Fibroblast of skin of left quadriceps (primary cell): ENCODE measurements at regions not wholly inside any gene's neighbourhood (a gene's known extent, or its start where the extent isn't known, plus 50 kb on each side); places are given as distances from the start of the nearest gene placed in this dataset.
A peak's percentile ranks its signal among the peaks of the same experiment; 100 is the strongest.
"Not testable (repeated sequence)": the region's sequence is repeated elsewhere in the genome, so short reads cannot be mapped to it uniquely, and the experiment has no call there.

Experiments used
- DNase-seq, 2 experiments: peaks; one replicate each; pipeline ENCODE4 v3.0.0-alpha.2; 2013; ENCODE audit warnings: low read depth in 2 of 2

DNA sequence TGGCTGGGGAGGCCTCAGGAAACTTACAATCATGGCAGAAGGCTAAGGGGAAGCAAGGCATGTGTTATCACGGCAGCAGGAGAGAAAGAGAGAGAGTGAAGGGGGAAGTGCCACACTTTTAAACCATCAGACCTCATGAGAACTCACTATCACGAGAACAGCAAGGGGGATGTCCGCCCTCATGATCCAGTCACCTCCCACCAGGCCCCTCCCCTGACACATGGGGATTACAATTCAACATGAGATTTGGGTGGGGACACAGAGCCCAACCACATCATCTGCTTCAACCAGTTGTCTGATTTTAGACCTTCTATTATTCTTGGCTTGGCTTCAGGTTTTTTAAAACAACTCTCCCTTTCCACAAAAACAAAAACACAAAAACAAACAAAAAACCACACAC lies 93.7 kb upstream of the BASP1 start:
- not testable (repeated sequence) for DNase-seq

DNA sequence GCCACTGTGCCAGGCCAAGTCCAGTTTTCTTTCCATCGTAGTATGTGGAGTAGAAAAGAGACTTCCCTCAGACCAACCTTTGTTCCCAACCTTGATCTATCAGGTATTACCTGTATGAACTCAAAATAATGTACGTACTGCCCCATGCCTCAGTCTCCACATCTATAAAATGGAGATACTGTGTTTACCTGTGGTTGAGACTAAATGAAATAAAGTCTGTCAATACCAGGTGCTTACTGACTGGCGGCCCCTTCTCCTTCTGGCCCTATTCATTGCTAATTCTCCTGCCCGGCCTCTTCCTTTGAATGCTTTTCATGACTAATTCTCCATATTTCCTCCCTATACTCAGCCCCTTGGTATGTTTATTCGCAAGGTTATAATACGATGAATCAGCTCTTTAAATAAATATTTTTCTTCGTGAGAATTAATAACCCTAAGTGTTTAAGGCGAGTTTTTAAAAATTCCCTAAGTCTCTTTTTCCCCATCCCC lies 89.6 kb upstream of the BASP1 start:
- DNase-seq, result peak; percentile 77 to 78

DNA sequence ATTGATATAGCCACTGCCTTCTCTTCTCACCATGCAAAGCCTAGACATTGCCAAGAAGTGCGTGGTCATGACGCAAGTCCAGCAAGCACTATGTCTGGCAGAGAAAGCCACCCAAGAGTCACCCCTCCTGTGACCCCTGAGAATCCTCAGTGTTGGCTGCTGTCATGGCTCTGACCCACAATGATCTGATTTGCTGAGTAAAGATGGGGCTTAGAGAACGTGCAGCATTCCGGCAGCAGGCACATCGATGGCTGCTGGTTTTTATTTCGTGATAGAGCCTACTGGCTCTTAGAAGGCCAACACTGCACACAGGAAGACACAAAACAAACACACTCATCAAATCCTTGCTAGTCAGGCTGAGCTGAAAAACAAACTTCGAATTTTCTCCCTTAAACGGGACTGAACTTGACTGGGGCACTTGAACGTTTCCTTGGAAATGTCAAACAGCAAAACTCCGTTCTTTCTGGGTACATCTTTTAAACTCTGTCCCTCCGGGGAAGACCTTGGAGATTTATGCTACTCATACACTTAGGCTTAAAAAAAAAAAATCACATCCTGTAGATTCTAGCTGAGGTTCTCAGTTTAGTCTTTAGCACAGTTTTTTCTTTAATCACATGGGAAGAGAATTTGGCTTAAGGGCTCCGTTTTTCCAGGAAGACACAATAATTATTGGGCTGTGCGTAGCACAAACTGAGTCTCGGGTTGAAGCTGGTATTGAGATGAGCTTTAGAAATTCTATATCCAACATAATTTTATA lies 88.2 kb upstream of the BASP1 start:
- no peak for DNase-seq

DNA sequence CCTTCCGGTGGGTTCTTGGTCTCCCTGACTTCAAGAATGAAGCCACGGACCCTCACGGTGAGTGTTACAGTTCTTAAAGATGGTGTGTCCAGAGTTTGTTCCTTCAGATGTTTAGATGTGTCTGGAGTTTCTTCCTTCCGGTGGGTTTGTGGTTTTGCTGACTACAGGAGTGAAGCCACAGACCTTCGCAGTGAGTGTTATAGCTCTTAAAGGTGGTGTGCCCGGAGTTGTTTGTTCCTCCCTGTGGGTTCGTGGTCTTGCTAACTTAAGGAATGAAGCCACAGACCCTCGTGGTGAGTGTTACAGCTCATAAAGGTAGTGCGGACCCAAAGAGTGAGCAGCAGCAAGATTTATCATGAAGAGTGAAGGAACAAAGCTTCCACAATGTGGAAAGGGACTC lies 87.1 kb upstream of the BASP1 start:
- not testable (repeated sequence) for DNase-seq

DNA sequence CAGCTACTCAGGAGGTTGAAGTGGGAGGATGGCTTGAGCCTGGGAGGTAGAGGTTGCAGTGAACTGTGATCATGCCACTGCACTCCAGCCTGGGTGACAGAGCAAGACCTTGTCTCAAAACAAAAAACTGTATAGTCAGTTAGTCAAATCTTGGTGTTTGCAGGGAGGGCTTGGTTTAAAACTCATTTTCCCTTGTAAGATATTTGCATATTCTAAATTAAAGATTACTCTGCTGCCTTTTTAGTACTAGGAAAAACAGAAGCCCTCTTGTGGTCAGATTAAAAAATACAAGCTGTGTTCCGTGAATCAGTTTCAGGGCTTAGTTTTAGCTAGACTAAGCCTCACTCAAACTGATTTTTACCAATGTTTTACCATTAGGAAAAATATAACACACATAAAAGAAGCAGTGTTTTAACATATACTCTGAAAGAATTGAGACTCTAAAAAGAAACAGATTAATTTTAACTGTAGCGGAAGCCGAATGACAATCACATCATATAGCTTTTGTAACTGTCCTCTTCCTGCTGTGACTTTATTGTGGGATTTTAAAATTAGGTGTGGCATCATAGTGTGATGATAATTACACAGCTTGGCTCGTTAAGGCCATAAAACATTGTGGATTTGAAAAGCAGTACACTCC lies 84.9 kb upstream of the BASP1 start:
- DNase-seq, result no peak

DNA sequence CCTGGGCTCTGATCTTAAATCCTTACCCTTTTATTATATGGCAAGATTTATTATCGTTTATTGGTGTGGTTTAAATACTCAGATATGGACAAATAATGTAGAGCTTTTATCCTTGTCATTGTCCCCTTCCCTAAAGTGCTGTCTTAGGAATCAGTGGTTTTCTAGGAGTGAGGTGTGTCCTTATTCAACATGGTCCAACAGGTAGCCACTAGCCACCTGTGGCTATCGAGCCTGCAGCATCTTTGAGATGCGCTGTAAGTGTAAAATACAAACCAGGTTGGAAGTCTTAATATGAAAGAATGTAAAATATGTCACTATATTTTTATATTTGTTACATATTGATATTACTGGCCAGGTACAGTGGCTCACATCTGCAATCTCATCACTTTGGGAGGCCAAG lies 82.4 kb upstream of the BASP1 start:
- no peak for DNase-seq

DNA sequence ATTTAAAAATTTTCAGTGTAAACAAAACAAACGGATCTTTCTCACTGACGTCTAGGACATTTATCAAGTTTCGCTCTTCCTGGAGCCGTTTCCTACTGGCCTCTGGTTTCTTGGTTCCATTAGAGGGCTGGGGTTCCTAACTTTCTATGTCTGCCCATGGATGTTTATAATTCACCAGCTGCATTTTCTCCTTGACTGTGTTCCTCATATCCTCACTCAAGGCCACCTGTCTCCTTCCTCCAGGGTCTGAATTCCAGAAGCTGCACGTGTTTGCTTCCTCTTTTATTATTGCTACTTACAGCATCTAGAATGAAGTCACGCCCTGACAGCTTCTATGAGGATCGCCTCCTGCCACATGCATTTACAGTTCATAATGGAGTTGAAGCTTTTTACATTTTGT lies 74.1 kb upstream of the BASP1 start:
- no peak for DNase-seq

DNA sequence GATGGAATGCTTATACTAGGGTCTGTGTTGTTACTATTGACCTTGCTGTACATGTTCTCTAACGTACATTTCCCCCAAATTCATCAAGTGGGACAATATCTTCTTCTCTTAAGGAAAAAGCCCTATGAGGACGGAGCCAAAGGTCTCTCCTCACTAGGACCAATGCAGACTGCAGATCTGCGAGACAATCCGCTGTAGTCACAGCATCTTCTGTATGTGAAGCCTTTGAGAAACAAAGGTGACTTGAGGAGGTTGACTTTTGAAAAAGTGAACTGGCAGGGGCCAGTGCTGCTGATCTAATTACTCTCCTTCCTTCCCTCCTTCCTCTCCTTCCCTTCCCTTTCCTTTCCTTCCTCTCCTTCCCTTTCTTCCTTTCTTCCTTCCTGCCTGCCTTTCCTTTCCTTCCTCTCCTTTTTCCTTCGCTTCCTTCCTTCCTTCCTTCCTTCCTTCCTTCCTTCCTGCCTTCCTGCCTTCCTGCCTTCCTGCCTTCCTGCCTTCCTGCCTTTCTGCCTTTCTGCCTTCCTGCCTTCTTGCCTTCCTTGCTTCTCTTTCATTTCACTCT lies 71.1 kb upstream of the BASP1 start:
- DNase-seq, result no peak

DNA sequence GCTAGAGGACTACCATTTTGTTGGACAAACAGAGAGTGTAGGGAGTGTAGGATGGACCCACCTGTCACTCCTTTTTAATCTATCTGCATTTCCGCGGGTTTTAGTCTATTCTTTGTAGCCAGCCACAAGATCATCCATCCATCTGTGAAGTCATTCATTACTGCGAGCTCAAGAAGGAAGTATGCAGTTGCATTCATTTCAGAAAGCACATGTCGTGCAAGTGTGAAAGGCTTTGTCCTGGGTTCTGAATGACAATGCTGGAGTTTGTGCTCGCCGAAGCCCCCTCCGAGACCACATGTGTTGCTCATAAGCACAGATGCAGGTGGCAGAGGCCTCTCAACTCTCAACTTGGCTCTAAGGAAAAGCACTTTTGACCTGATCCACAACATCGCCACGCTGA lies 70.3 kb upstream of the BASP1 start:
- DNase-seq, result no peak

DNA sequence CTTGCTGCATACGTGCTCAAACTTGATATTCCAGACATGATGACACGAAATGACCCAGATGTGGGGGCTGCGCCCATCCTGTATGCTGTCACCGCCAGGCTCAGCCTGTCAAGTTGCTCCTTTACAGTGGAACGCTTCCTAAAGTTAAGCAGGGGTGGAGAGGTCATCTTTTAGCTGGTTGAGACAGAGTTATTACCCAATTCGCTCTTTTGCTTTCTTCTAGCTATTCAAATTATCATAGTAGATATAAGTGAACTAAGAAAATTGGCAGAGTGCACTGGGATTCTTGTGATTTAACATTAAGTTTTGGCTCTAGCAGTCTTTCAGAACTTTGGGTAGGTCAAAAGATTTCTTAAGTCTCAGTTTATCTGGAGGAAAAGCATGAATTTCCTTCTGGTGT lies 69.8 kb upstream of the BASP1 start:
- no peak for DNase-seq

DNA sequence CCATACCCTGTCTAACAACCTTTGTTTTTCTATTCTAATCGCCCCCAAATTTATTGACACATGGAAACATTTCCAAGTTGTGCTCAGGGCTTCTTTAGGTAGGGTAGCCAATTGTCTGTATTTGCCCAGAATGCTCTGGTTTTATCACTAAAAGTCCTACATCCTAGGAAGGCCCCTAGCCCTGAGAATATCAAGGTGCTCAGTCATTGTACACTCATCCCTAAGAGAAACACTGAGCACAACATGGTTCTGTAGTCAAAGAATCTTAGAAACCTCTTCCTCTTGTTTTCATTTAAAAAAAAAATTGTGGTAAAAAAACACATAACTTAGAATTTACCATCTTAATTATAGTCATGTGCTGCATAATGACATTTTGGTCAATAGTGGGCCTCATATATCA lies 69.0 kb upstream of the BASP1 start:
- no peak for DNase-seq

DNA sequence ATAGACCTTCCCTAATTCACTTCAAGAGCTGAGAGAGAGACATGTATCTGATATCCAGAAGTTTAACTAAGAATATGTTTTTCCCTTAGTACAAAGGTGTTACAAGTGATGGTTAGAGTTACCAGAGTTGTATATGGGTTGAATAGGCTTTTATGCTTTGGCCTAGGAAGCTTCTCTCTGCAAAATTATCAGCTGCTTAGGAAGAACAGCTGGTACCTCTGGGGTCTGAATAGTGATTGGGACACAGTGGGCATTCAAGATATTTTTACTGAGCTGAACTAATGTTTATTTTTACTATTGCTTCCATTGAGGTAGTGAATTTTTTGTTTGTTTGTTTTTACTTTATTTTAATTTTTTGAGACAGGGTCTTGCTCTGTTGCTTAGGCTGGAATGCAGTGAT lies 67.6 kb upstream of the BASP1 start:
- no peak for DNase-seq

DNA sequence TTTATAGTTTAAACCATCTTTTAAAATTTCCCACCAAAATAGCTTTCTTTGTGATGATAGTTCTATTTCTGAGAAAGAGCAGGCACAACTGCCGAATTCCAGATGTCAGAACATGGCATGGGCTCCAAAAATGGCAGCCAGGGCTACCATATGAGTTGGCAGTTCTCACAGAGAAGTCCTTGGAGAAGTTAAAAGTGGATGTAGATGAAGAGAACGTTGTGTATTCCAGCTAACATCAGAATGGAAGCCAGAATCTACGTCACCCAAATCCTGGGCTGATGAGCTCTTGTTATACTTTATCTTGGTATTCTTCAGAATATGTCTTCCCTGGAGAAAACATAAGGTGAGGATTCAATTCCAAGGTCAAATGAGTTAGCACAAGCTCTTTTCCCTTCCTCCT lies 66.9 kb upstream of the BASP1 start:
- no peak for DNase-seq

DNA sequence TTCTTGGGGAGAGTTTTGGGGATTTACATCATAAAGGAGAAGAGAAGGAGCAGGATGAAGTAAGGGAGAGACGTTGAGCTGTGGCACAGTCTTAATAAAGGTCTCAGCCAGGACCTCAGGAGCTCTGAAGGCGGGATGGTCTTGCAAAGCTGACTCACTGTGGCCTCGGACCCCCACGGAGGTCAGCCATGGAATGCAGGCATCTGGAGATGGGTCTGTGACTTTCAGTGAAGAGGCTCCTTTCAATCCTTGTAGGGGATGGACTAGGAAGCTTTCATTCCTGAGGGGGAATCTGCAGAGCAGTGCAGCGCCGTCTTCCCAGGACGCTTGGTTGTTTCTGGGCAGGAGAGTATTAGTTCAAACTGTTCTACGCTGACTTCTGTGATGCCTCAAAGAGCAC lies 65.7 kb upstream of the BASP1 start:
- no peak for DNase-seq

DNA sequence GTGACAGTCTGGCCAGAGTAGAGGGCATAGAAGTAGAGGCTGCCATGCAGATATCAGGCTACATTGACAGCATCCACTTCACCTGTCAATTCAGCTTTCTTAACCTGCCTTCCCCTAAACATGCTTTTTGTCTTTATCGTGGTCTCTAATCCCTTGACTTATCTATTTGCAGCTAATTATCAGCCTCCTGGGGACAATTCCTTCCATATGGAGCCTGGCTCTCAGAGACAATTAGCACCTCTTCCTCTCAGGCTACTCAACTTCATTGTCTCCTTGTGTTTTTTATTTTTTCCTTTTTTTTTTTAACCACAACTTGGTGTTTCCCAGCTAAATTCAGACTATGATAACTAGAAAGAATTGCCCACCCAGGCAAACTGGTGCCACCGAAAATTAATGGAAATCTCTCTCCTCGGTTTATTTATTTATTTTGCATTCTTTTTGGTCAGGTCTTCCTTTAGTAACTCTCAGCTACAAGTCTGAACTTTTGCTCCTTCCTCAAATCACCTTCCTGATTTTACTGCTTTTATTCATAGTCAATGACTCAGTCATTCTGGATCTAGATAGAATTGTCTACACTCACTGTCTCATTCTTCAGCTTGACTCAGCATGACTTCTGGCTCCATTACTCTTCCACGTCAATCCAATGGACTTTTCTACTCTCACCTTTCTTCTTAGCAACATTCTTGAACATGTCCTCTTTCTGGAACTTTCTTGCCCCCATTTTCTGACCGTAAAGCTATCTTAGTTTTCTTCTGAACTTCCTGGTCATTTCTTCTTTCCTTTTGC lies 63.0 kb upstream of the BASP1 start:
- peak; percentile 24 to 29 for DNase-seq

DNA sequence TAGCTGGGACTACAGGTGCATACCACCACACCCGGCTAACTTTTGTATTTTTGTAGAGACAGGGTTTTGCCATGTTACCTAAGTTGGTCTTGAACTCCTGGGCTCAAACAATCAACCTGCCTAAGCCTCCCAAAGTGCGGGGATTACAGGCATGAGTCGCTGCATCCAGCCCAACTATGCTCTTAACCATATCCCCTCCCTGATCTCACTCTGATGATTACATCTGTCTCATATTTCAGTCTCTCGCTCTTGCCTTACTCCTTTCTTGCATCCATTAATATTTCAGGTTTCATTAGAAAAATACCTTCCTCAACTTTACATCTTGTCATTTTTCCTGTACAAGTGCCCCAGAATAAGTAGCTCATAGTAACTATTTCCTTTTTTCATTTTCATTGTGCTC lies 61.0 kb upstream of the BASP1 start:
- DNase-seq, result peak in 1 of 2 experiments; percentile 22

DNA sequence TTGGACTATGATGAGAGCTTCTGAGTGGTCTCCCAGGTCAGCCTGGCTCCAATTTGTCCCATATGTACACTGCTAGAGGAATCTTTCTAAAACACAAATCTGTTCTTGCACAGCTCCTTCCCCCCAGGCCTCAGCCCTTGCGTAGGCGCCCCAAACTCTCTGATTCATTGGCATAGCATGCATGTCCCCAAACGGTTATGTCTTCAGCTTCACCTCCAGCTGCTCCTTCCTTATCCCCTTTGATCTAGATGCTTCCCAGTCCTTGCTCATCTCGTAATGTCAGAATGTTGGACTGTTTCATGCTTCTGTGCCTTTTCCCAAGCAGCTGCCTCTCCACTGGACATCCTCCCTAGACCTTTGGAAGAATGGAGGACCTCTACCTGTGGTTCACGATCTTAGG lies 60.1 kb upstream of the BASP1 start:
- DNase-seq, result peak; percentile 31 to 32

DNA sequence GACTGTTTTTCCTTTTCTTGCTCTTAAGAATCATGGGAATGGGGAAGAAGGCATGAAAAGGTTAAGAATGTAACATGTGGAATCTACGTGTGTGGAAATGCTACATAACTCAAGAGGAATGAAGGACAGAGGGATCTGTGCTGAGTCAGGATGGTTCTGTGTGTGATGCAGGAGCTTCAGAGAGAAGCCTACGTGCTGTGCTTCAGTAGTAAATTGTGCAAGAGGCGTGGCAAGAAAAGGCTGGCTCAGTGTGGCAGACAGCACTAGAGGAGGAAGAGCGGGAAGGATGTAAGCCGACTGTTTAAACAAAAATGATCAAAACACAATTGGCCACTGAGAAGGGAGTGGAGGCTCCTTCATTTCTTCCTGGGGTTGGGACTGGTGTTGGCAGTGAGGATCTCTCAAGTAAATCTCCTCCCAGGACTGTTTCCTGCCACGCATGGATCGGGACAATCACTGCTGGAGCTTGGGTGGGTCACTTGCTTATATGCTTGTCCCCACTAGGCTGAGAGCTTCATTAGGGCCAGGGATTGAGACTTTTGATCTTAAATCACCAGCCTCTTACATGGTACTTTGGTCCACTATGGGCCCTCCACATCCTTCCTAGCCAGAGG lies 59.4 kb upstream of the BASP1 start:
- peak; percentile 96 to 97 for DNase-seq

DNA sequence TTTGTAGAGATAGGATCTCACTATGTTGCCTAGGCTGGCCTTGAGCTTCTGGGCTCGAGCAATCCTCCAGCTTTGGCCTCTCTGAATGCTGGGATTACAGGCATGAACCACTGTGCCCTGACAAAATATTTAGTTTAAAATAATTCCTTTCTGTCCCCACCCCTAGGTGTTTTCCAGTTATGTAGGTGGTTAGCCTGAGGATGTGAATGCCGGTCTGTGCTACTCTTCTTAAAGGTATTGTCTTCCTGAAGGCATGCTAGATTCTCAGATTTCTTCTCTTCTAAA lies 56.7 kb upstream of the BASP1 start:
- no peak for DNase-seq

DNA sequence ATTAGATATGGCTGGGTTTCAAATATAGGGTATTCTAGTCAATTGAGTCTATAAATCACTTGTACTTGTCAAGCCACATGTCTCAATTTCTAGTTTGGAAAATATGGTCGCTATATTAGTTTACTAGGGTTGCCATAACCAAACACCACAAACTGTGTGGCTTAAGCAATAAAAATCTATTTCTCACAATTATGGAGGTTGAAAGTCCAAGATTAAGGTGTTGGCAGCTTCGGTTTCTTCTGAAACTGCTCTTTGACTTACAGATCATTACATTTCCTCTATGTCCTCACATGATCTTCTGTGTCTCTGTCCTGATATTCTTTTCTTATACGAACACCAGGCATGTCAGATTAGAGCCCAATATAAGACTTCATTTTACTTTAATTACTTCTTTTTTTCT lies 55.8 kb upstream of the BASP1 start:
- DNase-seq, result no peak

DNA sequence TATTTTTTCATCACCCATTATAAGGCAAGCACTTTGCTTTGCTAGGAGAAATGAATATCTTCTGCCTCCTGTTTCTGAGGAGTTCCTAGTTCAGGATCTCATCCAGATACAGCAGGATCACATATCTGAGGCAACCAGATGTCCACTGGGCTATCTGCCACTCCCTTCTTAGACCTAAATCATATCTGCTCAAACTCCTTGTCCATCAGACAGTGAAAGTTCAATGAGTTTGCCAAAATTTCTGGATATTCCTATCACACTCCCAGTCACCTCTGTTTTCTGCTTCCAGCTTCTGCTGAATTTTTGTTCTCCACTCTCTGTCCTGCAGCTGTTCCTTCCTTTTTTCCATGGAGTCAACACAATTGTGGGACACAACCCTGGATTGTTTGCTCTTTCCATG lies 54.2 kb upstream of the BASP1 start:
- DNase-seq, result no peak

DNA sequence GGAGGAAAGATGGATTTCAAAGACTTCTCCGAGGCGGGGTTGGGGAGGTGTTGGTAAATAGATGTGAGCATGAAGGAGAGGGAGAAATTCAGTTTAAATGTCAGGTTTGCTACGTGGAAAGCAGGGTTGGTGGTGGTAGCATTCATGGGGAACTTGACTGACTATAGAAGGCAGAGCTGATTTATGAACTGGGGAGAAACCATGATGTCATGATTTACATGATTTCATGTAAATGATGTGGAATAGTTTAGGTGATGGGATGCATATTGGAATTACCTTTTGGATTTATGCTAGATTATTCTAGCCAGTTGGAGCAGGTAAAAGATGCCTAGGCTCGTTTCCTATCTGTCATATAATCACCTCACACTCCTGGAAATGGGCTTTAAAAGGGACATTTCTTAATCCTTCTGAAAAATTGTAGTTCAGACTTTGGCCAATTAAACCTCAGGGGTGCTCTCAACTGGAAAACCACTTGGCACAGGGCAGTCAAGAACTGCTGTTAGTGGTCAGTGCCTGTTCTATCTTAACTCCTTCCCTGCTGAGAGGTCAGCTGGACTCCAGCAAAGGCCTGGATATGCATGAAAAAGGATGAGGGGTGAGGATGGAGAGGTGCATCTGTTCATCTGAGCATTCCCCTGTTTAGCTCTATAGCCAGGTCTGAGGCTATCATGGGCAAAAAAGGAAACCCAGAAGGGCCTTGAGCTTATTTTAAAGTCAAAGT lies 50.1 kb upstream of the BASP1 start:
- no peak for DNase-seq
